Tibial nerve (tissue), 3 donors: ENCODE measurements at regions not wholly inside any gene's neighbourhood (a gene's known extent, or its start where the extent isn't known, plus 50 kb on each side); places are given as distances from the start of the nearest gene placed in this dataset.

Experiments
- CTCF ChIP-seq, 5 experiments: fragments of 200-600 bp in 3 of 5; fragments of 450-650 bp in 2 of 5; sonication (generic) in 3 of 5; IDR thresholded peaks; one replicate each; pipeline ENCODE4 v1.5.1; 2016 to 2019; ENCODE audit warnings: antibody characterized with exemption in 5 of 5, mild to moderate bottlenecking in 3 of 5, moderate library complexity in 2 of 5
- POLR2A ChIP-seq, 2 donors: fragments of 450-650 bp; IDR thresholded peaks; one replicate each; pipeline ENCODE4 v1.6.1; 2017; ENCODE audit warnings: antibody characterized with exemption in 2 of 2, mild to moderate bottlenecking in 2 of 2, moderate library complexity in 2 of 2

GRCh38 chr5:38714240-38714639 is 131.6 kb upstream of the OSMR start:
- TF ChIP-seq CTCF (IDR thresholded peaks at IDR 0.05): no peak
- no peak for TF ChIP-seq POLR2A (IDR thresholded peaks at IDR 0.05)
